DLD1 (cell line): ENCODE measurements at regions not wholly inside any gene's neighbourhood (a gene's known extent, or its start where the extent isn't known, plus 50 kb on each side); places are given as distances from the start of the nearest gene placed in this dataset.
"Not testable (repeated sequence)": the region's sequence is repeated elsewhere in the genome, so short reads cannot be mapped to it uniquely, and the experiment has no call there.

Source experiments
- in situ Hi-C: cut with HindIII; loops from 2 replicates; pipeline ENCODE4 v1.10.0; 2017; ENCODE audit warnings: low sequenced_read_pairs

DNA sequence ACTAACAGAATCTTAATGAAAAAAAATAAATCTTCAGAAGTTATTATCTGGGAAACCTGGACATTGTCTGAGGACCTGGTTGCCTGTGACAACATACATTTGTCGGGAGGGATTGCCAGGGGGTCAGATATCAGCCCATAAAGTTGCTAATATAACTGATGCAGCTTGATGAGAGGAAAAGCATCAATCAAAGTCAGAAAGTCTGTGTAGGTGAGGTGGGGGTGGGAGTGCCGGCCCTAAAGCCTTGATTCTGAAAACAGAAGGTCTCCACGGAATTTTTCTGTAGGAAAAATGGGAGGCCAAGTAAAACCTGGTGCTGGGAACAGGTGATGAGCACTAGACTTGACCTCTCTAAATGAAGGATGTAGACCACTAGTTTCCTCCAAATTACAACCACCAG, 281.8 kb downstream of the FGFR2 start:
- in situ Hi-C loops, result no loop called here

DNA sequence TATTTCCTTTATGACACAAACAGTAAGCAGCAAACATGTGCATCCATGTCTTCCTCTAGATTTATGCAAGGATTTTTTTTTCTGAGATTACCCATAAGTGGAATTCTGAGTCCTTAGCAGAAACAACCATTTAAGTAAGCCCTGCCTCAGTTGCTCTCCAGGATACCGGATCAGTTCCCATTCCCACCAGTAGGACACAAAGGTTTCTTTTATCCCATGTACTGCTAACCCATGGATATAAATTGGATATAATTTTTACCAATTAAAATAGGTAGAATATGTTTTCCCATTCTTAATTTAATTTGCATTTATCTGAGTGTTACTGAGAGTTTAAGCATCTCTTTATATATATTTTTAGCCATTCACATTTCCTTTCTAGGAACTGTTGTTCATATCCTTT, 280.9 kb downstream of the FGFR2 start:
- in situ Hi-C loops, result no loop called here

DNA sequence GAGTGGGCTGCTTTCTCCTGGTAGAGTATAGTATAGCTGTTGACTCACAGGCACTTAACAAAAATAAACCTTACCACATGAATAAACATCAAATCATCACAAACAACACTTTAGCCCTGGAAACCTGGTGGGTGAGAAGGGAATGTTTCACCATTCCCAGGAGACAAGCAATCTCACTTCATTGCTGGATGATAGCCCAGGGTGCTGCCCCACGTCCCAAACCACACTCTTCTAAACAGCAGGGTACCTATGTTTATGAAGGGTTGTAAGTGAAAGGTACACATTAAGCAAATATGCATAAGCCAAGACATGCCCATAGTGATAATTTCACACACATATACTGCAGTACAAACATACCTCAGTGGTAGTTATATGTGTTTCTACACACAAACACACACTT, 276.2 kb downstream of the FGFR2 start:
- in situ Hi-C loops, result no loop called here

DNA sequence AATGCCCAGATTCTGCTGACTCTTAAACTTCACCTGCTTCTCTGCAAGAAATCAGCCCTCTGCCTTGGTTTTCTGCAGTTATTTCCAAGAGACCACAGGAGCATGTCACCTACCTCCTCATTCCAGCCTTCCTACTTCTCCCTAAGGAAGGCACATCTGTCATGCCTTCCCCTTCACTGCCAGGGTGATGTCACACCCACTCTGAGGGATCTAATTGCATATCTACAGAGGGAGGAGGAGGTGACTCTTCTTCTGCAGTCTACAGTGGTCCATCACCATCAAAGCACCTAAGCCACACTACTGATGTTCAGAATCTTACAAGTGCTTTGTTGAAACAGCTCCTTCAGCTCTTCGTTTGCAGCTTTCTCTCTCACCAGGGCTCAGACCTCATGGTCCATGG, 275.5 kb downstream of the FGFR2 start:
- in situ Hi-C loops, result no loop called here

DNA sequence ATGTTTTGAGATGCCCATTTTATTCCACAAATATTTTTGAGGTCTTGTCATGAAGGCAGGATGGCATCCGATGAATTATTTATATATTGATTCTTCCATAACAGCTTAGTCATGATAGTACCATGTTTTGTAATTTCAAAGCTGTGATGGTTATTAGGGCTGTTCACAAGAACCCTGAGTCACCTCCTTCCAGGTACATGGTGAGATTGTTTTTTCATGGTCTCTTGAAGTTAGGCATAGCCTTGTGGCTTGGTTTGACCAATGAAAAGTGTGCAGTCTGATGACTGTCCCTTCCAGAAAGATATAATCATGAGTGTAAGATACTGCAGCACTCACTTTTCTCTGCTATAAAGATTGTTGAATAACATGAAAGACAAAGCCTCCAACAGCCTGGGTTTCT, 274.8 kb downstream of the FGFR2 start:
- in situ Hi-C loops, result no loop called here

DNA sequence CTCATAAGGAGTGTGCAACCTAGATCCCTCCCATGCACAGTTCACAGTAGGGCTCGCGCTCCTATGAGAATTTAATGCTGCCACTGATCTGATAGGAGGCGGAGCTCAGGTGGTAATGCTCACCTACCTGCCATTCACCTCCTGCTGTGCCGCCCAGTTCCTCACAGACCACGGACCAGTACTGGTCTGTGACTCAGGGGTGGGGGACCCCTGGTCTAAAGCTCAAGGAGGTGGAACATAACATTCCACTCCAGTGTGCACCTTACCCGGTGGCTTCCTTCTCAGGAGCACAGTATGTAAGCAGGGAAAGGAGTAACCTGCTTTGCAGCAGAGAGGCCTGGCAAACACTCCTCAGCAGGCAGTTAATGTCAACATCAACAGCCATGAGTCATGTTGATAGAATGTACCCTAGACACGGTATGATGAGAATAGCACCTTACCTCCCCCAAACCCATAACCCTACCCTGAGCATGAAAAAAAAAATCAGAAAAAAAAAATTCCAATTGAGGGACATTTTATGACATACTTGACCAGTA, 273.5 kb downstream of the FGFR2 start:
- in situ Hi-C loops, result no loop called here

DNA sequence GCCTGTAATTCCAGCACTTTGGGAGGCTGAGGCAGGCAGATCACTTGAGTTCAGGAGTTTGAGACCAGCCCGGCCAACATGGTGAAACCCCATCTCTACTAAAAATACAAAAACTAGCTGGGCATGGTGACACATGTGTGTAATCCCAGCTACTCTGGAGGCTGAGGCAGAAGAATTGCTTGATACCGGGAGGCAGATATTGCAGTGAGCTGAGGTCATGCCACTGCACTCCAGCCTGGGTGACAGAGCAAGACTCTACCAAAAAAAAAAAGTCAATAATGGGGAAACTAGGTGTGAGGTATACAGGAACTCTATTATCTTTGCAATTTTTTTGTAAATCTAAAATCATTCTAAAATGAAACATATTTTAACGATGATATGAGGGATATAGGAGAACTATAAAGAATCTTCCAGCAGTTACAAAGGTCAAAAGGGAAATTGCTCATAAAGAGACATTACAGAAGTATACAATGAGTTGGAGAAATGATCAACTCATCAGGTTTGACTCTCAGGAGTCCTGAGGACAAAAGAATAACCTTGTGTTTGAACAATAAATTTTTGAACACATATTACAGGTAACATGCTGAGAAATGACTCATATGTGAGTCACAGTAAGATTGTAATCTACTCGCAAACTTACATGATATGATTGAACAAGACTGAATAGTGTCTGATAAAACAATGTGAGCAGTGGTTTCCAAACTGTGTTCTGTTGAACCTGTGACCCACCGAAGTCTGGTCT, 272.6 kb downstream of the FGFR2 start:
- in situ Hi-C loops, result no loop called here

DNA sequence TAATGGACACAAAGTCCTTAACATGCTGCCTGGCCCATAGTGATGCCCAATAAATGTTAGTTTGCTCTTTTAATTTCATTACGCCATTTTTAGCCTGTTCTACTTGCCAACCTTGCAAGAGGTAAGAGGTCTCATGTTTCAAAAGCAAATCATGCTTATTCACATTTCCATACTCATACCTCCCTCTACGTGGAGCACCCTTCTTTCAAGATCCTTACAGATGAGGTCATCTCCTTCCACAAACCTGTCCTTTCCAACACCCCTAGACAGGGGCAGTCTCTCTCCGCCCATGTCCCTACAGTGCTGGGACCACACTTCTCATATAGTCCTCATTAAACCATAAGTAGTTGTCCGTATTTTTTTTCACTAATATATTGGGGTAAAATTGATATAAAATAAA, 271.3 kb downstream of the FGFR2 start:
- in situ Hi-C loops, result no loop called here

DNA sequence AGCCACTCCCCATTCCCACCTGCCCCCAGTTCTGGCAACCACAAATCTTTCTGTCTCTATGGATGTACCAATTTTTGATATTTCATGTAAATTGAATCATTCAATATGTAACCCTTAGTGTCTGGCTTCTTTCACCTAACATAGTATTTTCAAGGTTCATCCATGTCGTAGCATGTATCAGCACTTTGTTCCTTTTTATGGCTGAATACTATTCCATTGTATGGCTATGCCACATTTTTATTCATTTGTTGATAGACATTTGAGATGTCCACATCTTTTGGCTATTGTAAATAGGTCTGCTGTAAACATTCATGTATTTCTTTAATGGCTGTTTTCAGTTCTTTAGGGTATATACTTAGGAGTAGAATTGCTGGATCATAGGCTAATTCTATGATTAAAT, 270.5 kb downstream of the FGFR2 start:
- in situ Hi-C loops, result no loop called here

DNA sequence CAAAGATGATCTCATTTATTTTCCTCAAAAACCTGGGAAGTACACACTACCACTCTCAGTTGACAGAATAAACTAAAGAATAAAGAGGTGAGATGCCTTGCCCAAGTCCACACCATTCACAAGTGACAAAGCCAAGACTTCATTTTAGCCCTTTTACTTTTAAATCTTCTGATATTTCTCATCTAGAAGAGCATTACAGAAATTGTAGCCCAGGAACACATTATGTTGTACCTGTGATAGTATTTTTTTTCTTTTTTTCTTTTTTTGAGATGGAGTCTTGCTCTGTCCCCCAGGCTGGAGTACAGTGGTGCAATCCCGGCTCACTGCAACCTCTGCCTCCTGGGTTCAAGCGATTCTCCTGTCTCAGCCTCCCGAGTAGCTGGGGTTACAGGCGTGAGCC, 268.6 kb downstream of the FGFR2 start:
- in situ Hi-C loops, result not testable (repeated sequence)

DNA sequence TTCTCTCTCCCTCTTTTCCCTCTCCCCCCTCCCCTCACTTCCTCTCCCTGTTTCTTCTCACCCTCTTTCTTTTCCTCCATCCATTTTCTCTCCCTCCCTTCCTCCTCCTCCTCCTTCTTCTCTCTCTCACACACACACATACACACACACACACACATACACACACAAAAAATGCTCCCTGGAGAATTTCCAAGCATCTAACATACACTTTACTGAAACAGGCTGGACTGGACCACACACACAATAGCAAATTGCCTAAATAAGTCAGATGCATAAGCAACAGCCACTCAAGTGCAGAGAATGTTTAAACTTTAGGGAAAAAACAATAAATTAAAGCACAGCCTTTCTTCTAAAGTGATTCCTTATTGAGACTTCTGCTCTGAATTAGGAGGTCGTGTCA, 267.7 kb downstream of the FGFR2 start:
- in situ Hi-C loops, result no loop called here

DNA sequence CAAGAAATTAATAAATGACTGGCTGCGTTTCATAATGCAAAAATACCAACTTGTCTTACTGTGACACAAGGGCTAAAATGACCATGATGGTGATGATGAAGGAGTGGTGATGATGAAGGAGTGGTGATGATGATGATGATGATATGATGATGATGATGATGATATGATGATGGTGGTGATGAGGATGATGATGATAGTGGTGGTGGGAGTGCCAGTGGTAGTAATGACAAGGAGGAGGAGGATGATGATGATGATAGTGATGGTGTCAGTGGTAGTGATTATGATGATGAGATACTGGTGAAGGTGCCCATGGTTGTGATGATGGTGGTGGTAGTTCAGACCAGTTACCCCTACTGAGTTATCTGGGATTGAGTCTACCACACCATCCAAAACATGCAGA, 265.9 kb downstream of the FGFR2 start:
- in situ Hi-C loops, result no loop called here

DNA sequence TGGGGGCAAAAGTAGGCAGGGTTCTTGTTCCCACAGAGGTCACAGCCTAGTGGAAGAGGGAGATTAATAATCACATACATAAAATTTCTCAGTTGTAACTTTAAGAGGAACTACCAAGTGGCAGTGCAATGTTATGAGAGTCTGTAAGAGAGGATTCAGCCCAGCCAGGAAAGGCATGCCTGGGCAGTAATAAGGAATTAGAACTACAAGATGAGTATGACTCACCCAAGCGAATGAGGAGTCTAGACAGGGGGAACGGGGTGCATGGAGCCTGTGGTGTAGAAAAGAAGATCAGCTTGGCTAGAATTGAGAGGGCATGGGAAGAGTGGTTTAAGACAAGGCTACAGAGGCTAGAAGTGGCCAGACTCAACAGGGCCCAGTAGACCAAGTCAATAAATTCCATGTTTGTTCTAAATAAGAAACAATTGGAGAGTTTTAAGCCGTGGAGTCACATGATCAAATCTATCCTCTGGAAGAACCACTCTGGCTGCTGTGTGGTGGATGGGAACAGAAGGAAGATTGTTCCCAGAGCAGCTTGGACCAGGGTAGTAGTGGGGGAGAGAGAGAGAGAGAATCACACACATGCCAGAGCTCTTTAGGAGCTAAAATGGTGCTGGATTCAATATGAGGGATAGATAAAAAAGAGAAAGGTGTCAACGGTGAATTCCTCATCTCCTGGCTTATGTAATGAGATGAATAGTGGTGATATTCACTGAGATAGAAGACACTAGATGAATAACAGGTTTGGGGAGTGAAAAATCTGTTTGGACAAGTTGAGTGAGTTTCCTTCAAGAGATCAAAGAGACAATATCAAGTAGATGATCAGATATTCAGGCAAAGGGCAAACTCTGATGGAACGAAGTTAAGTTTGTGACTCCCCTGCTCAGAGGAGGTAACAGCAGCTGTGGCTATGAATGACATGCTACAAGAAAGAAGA, 265.1 kb downstream of the FGFR2 start:
- in situ Hi-C loops, result no loop called here

DNA sequence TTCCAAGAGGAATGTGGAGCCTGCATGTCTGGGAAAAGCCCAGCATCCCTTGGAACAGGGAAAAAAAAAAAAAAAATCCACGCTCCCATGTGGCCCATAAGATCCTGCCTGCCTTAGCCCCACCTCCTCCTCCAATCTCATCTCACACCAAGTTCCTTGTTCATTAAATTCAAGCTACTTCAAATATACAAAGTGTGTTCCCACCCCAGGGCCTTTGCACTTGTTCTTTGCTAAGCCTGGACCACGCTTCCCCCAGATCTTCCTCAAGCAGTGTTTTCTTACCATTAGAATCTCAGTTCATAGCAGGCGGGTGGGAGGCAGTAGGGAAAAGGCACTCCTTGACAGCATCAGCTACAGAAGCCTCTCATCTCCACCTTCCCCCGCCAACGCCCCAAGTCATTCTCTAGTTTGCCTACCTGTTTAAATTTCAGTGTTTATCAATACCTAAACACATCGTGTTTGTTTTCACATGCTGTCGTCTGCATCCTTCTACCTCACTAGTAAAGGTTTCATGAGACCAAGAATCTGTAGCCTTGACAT, 262.8 kb downstream of the FGFR2 start:
- in situ Hi-C loops, result no loop called here

DNA sequence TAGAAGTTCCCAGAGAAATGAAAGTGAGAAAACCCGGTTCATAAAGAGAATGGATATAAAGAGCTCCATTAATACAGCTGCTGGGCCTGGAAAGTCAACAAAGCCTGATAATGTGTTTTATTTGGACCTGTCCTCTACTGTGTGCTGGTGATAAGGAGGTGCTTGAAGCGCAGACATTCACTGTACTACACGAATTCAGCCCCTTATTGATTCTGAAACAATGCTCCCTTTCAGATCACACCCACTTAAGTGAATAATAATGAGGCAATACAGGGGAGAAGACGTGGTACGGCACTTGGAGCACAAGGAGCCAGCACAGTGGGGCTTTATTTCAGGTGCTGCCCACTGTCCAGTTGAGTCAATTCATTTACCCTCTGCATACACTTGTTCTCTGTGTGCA, 260.8 kb downstream of the FGFR2 start:
- in situ Hi-C loops, result no loop called here

DNA sequence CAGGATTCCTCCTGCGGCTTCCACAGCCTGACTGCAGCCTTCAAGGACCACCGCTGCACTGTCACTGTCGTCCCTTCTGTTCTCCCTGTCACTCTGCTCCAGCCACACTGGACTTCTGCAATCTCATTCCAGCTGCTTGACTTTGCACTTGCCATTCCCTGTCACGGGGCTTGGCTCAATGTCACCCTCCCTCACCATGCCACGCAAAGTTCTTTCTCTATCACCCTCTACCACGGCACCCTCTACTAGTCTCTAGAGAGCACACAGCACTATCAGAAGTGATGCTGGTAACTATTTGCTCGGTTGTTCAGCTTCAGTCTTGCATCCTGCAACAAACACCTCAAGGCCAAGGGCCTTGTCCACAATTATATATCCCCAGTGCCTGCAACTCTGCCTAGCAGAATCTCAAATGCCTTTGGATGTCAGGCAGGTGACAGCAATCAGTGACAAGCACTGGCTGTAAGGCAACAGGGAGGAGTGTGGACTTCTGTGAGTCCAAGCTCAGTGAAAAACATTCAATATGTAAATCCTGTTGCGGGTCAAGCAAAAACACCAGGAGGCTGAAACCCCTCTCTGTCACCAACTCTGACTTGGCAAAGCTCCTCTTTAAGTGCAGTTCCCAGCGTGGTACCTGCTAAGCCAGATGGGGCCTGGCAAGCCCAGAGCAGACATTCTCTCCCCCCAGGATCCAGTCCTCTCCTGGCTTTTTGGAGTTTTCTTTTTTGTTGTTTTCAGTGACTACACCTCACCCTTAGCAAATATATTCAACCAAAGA, 259.9 kb downstream of the FGFR2 start:
- in situ Hi-C loops, result no loop called here

DNA sequence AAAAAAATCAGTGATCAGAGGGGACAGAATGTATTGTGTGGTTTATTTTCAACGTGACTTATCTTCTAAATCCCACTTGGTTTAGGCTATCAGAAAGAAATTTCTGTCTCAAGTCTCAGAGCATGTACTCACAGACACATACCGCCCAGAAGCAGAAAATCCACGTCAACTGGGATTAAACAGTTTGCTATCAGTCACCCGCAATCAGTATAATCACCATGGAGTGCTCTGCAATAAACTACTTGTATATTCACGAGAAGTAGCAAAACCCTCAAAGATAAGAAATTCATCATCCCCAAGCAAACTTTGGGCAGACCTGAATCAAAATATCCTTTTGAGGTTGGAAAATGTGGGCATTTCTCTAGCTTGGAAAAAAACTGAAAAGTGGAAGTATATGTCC, 259.1 kb downstream of the FGFR2 start:
- in situ Hi-C loops, result no loop called here

DNA sequence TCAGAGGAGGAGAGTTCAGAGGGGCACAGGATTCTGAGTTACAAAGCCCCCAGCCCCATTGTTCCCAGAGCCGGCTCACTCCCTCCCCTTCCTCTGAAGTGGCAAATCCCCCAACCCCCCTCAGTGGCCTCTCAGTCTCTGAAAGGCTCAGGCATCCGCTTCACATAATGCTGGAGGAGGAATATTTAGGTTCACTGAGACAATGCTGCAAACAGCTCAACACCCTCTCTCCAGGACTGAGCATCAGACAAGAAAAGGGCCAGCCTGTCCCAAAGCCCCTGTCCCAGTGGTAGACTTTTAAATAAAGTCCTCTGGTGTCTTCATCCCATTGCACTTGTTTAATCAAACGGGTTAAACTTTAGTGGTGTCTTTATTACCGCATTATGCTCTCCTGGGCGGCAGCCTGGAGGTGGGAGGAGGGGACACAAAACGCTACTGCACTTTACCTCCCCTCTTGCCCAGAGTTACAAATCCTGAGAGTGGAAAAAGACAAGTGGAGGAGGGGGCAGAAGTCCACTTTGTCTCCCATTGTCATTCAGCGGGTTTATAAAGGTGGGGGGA, 257.9 kb downstream of the FGFR2 start:
- in situ Hi-C loops, result no loop called here

DNA sequence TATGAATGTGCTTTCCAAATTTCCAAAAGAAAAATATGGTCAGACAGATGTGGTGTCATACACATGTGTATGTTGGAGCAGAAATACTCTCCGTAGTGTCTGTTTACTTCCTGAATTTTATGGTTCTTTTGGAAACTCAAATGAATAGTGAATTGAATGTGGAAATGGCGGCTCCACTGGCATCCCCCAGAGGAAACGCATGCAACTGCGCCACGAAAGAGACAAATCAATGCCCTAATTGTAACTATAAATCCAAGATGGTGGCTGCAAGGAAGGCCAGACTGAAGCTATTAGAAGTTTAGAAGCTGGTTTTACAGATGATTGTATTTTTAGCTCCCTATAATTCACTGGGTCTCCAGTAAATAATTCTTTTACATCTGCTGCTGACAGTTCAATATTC, 246.7 kb downstream of the FGFR2 start:
- in situ Hi-C loops, result no loop called here

DNA sequence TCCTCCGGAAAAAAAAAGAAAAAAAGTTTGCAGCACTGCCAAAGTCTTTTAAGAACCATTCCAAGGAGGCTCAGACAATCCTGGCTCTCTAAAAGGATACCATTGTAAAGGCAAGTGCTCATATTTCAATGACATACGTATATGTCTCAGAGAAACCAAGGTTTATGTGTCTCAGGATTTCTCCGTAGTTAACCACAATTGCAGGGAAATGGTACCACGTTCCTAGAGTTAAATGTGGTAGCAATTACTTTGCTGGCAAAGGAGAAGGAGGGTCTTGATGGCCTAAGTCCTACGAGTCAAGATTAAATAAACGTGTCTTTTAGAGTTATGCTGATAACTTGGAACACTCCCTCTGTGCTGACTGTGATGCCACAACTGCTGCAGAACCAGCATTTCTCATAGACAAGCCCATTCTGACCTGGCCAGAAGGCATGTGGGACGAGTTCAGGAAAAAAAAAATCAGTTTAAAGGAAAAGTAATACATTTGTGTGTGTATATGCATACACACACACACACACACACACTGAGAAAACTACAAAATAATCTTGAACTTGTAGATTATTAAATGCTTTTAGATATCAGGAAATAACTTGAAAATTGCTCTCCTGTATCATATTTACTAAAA, 245.9 kb downstream of the FGFR2 start:
- in situ Hi-C loops, result no loop called here
